GM23338 (cell line): ENCODE measurements at regions not wholly inside any gene's neighbourhood (a gene's known extent, or its start where the extent isn't known, plus 50 kb on each side); places are given as distances from the start of the nearest gene placed in this dataset.

Experiments used
- CREB1 ChIP-seq: fragments of 250-450 bp; sonication (Bioruptor Pico); IDR thresholded peaks from 2 replicates; pipeline ENCODE4 v1.5.0; 2020; ENCODE audit warnings: low read depth, mild to moderate bottlenecking, moderate library complexity
- EZH2phosphoT487 ChIP-seq: fragments of 200-600 bp; sonication (generic); IDR thresholded peaks from one replicate; pipeline ENCODE4 v1.8.1; 2018; ENCODE audit warnings: antibody characterized with exemption; ENCODE audit not compliant: unreplicated experiment
- POLR2AphosphoS5 ChIP-seq: IDR thresholded peaks from 2 replicates; pipeline ENCODE4 v1.6.1; 2016; ENCODE audit warnings: antibody characterized with exemption, low read depth
- TF ChIP-seq, protein P1 (sequence below), 2 experiments: fragments of 200-600 bp in 1 of 2; sonication (generic) in 1 of 2; conservative IDR thresholded peaks; 2 replicates each; pipeline versions ENCODE4 v1.5.1 to v1.6.1; 2016 to 2017; ENCODE audit warnings: antibody characterized with exemption in 2 of 2, low read depth in 2 of 2, mild to moderate bottlenecking in 2 of 2, moderate library complexity in 1 of 2
- TF ChIP-seq, protein P2 (sequence below): fragments of 250-450 bp; sonication (Bioruptor Pico); IDR thresholded peaks from 2 replicates; pipeline ENCODE4 v1.5.0; 2020; ENCODE audit warnings: mild to moderate bottlenecking, moderate library complexity
- TF ChIP-seq, protein P3 (sequence below): IDR thresholded peaks from 2 replicates; pipeline ENCODE4 v1.6.1; 2016; ENCODE audit warnings: antibody characterized with exemption

DNA sequence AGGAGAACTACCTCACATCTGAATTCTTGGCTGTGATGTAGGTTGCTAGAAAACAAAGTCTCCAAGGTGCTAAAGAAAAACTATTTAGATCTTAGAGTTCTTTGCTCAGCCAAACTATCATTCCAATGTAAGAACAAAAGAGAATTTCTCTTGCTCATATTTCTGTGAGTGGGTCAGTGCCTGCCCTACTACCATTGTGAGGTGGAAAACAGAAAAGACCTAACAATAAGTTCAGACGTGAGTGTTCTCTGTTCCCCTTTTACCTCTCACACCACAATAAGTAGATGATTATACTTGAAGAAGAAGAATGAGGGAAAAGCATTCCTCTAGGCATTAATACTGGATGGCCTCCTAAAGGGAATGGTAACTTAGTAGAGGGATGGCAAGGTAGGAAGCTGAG, 187.4 kb upstream of the KITLG start (continued):
- TF ChIP-seq, protein P1, sequence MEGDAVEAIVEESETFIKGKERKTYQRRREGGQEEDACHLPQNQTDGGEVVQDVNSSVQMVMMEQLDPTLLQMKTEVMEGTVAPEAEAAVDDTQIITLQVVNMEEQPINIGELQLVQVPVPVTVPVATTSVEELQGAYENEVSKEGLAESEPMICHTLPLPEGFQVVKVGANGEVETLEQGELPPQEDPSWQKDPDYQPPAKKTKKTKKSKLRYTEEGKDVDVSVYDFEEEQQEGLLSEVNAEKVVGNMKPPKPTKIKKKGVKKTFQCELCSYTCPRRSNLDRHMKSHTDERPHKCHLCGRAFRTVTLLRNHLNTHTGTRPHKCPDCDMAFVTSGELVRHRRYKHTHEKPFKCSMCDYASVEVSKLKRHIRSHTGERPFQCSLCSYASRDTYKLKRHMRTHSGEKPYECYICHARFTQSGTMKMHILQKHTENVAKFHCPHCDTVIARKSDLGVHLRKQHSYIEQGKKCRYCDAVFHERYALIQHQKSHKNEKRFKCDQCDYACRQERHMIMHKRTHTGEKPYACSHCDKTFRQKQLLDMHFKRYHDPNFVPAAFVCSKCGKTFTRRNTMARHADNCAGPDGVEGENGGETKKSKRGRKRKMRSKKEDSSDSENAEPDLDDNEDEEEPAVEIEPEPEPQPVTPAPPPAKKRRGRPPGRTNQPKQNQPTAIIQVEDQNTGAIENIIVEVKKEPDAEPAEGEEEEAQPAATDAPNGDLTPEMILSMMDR (conservative IDR thresholded peaks at IDR 0.05; ENCODE audit: low read depth in 2 of 2) = no peak
- no peak for TF ChIP-seq EZH2phosphoT487
- no peak for TF ChIP-seq CREB1 (CRISPR knock-in tag)
- TF ChIP-seq POLR2AphosphoS5 = no peak
- TF ChIP-seq, protein P2, sequence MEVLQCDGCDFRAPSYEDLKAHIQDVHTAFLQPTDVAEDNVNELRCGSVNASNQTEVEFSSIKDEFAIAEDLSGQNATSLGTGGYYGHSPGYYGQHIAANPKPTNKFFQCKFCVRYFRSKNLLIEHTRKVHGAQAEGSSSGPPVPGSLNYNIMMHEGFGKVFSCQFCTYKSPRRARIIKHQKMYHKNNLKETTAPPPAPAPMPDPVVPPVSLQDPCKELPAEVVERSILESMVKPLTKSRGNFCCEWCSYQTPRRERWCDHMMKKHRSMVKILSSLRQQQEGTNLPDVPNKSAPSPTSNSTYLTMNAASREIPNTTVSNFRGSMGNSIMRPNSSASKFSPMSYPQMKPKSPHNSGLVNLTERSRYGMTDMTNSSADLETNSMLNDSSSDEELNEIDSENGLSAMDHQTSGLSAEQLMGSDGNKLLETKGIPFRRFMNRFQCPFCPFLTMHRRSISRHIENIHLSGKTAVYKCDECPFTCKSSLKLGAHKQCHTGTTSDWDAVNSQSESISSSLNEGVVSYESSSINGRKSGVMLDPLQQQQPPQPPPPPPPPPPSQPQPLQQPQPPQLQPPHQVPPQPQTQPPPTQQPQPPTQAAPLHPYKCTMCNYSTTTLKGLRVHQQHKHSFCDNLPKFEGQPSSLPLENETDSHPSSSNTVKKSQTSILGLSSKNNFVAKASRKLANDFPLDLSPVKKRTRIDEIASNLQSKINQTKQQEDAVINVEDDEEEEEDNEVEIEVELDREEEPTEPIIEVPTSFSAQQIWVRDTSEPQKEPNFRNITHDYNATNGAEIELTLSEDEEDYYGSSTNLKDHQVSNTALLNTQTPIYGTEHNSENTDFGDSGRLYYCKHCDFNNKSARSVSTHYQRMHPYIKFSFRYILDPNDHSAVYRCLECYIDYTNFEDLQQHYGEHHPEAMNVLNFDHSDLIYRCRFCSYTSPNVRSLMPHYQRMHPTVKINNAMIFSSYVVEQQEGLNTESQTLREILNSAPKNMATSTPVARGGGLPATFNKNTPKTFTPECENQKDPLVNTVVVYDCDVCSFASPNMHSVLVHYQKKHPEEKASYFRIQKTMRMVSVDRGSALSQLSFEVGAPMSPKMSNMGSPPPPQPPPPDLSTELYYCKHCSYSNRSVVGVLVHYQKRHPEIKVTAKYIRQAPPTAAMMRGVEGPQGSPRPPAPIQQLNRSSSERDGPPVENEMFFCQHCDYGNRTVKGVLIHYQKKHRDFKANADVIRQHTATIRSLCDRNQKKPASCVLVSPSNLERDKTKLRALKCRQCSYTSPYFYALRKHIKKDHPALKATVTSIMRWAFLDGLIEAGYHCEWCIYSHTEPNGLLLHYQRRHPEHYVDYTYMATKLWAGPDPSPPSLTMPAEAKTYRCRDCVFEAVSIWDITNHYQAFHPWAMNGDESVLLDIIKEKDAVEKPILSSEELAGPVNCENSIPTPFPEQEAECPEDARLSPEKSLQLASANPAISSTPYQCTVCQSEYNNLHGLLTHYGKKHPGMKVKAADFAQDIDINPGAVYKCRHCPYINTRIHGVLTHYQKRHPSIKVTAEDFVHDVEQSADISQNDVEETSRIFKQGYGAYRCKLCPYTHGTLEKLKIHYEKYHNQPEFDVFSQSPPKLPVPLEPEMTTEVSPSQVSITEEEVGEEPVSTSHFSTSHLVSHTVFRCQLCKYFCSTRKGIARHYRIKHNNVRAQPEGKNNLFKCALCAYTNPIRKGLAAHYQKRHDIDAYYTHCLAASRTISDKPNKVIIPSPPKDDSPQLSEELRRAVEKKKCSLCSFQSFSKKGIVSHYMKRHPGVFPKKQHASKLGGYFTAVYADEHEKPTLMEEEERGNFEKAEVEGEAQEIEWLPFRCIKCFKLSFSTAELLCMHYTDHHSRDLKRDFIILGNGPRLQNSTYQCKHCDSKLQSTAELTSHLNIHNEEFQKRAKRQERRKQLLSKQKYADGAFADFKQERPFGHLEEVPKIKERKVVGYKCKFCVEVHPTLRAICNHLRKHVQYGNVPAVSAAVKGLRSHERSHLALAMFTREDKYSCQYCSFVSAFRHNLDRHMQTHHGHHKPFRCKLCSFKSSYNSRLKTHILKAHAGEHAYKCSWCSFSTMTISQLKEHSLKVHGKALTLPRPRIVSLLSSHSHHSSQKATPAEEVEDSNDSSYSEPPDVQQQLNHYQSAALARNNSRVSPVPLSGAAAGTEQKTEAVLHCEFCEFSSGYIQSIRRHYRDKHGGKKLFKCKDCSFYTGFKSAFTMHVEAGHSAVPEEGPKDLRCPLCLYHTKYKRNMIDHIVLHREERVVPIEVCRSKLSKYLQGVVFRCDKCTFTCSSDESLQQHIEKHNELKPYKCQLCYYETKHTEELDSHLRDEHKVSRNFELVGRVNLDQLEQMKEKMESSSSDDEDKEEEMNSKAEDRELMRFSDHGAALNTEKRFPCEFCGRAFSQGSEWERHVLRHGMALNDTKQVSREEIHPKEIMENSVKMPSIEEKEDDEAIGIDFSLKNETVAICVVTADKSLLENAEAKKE (CRISPR knock-in tag) = no peak
- TF ChIP-seq, protein P3, sequence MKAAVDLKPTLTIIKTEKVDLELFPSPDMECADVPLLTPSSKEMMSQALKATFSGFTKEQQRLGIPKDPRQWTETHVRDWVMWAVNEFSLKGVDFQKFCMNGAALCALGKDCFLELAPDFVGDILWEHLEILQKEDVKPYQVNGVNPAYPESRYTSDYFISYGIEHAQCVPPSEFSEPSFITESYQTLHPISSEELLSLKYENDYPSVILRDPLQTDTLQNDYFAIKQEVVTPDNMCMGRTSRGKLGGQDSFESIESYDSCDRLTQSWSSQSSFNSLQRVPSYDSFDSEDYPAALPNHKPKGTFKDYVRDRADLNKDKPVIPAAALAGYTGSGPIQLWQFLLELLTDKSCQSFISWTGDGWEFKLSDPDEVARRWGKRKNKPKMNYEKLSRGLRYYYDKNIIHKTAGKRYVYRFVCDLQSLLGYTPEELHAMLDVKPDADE = no peak
